GM23338 (cell line): ENCODE measurements at regions not wholly inside any gene's neighbourhood (a gene's known extent, or its start where the extent isn't known, plus 50 kb on each side); places are given as distances from the start of the nearest gene placed in this dataset.

Source experiments
- CTCF ChIP-seq, 2 experiments: fragments of 200-600 bp in 1 of 2; sonication (generic) in 1 of 2; conservative IDR thresholded peaks; 2 replicates each; pipeline versions ENCODE4 v1.5.1 to v1.6.1; 2016 to 2017; ENCODE audit warnings: antibody characterized with exemption in 2 of 2, low read depth in 2 of 2, mild to moderate bottlenecking in 2 of 2, moderate library complexity in 1 of 2
- EZH2phosphoT487 ChIP-seq: fragments of 200-600 bp; sonication (generic); IDR thresholded peaks from one replicate; pipeline ENCODE4 v1.8.1; 2018; ENCODE audit warnings: antibody characterized with exemption; ENCODE audit not compliant: unreplicated experiment
- POLR2AphosphoS5 ChIP-seq: IDR thresholded peaks from 2 replicates; pipeline ENCODE4 v1.6.1; 2016; ENCODE audit warnings: antibody characterized with exemption, low read depth
- TF ChIP-seq, protein P1 (sequence below): IDR thresholded peaks from 2 replicates; pipeline ENCODE4 v1.6.1; 2016; ENCODE audit warnings: antibody characterized with exemption

DNA sequence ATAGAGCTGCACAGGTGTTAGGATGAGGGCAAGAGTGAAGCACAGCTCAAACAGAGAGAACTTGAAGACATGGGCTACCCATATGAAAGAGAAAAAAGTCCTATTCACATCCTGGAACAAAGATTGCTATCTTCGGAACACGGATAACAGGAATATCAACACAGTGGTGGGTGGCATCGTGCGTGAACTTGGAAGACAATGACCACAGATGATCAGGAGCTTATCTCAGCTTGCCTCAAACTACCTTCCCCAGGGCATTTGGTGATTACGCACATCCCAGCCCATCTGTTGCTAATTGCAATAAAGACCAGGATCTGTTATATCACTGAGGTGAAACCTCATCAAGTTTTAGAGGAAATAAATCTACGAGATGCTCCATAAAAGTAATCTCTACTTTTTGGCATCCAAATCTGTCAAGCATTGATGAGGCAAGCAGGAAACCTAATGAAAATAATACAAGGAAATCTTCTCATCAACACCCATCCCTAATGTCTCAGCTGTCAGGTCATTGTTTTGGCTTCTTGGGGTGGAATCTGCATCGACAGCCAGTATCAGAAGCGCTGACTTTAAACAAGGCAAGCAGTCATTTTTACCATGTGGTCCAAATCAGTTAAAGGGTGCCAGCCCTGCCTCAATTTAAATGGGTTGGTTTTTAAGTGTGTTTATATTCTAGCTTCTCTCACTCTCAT, 188.2 kb downstream of the SPCS3 start:
- no peak for TF ChIP-seq CTCF (conservative IDR thresholded peaks at IDR 0.05; ENCODE audit: low read depth in 2 of 2)
- no peak for TF ChIP-seq EZH2phosphoT487
- no peak for TF ChIP-seq POLR2AphosphoS5
- TF ChIP-seq, protein P1, sequence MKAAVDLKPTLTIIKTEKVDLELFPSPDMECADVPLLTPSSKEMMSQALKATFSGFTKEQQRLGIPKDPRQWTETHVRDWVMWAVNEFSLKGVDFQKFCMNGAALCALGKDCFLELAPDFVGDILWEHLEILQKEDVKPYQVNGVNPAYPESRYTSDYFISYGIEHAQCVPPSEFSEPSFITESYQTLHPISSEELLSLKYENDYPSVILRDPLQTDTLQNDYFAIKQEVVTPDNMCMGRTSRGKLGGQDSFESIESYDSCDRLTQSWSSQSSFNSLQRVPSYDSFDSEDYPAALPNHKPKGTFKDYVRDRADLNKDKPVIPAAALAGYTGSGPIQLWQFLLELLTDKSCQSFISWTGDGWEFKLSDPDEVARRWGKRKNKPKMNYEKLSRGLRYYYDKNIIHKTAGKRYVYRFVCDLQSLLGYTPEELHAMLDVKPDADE, result no peak
